ENCODE measurements at regions not wholly inside any gene's neighbourhood (a gene's known extent, or its start where the extent isn't known, plus 50 kb on each side); places are given as distances from the start of the nearest gene placed in this dataset.
"Not testable (repeated sequence)": the region's sequence is repeated elsewhere in the genome, so short reads cannot be mapped to it uniquely, and the experiment has no call there.

DNA sequence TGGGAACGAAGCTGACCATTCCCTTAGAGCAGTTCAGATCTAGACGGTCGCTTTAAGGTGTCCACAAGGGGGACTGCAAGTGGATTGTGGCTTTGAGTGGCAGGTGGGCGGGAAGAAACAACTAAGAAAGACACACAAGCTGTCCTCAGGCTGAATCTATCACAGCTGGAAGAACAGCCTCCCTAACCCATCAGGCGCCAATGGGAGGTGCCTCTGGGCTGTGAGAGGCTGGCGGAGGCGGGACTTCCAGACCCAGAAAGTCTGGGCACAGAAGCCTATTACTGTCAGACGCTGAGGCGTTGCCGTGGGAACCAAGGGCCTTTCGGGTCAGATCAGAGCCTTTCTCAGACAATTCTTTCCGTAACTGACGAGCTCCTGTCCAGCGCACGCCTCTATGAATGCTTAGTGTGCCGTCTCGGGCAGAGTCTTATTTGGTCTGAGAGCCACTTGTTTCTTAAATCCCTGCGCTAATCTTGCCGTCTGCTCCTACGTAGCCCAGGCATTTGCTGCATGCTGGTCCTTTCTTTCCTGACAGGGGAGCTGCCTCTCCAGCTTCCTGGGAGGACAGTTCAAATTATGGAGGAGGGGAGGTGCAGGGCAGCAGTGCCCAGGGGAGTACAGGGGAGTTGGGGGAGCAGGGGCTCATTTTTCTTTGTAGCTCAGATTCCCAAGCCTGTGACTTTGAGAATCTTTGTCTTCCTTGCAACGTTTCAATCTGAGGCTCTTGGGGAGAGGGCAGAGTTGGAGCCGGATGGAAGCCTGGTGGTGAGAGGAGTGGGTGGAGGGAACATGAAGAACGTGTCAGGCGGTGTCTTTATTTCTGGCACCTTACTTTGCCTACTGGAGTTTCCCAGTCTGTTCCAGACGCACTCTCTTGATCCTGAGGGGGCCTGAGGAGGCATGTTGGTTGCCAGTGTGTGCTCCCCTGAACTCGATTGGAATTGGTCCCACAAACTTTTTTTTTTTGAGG lies 618.7 kb downstream of the KCNJ18 start:
- no peak for DNase-seq

- DNase-seq = not testable (repeated sequence)
Observed at GRCh38 chr17:22321001-22321400, 628.7 kb downstream of the KCNJ18 start.

DNA sequence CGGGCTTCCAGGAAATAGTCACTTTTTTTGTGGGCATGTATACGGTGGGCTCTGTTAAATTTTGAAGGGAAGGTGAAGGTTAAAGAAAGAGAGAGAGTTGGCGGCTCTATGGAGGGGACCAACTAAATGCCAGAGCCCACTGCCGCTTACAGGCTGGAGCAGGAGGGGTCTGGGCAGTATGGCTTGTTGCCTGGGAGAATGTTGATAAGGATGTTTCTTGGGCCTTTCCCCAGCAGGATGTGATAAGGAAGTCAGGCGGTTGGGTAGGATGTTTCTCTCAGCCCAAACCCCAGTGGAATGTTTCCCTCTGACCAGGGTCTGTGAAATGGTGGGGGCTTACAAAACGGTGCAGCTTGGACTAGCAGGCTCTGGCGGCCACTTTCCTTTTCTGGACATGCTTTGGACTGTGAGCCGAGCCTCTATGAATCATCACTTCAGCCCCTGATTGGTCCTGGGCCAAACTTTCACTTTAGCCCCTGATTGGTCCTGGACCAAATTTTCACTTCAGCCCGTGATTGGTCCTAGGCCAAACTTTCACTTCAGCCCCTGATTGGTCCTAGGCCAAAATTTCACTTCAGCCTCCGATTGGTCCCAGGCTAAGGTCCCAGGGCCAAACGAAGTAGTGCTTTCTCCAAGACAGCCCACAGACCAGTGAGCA lies 630.7 kb downstream of the KCNJ18 start:
- DNase-seq = not testable (repeated sequence)

DNA sequence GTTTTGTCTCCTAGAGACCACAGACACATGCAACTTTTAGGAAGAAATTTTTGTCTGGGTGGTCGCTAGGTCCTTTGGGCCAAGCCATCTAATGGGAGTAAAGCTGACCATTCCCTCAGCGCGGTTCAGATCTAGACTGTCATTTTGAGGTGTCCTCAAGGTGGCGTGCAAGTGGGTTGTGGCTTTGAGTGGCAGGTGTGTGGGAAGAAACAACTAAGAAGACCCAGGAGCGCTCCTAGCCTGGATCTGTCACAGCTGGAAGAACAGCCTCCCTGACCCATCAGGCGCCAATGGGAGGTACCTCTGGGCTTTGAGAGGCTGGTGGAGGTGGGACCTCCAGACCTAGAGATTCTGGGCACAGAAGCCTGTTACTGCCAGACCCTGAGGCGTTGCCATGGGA lies 645.1 kb downstream of the KCNJ18 start:
- no peak for DNase-seq

DNA sequence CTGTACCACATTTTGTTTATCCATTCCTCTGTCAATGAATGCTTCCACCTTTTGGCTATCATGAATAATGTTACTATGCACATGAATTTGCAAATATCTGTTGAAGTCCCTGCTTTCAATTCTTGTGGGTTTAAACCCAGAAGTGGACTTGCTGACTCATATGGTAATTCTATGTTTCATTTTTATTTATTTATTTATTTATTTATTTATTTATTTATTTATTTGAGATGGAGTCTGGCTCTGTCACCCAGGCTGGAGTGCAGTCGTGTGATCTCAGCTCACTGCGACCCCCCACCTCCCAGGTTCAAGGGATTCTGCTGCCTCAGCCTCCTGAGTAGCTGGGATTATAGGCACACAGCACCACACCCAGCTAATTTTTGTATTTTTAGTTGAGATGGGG lies 664.3 kb downstream of the KCNJ18 start:
- not testable (repeated sequence) for DNase-seq

GRCh38 chr17:22370988-22371387 lies 678.7 kb downstream of the KCNJ18 start:
- DNase-seq = not testable (repeated sequence)

GRCh38 chr17:22373911-22374310 lies 681.6 kb downstream of the KCNJ18 start:
- DNase-seq = no peak

DNA sequence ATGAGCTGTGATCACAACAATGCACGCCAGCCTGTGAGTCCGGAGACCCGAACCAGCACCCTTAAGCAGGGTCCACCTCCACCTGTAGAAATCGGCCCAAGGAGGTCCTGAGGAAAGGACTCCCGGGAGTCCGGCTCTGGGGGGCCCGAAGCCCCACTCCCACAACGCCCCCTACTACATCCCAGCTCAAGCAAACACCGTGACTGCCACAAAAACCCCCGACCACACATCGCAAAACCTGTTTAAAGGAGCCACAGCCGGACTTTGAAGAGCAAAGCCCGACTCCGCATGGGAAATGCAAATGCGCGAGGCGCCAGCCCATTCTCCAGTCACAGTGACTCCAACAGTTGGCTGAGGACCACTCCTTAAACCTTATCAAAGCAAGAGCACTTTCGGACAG lies 682.4 kb downstream of the KCNJ18 start:
- DNase-seq = no peak

GRCh38 chr17:22376747-22377146 lies 684.4 kb downstream of the KCNJ18 start:
- DNase-seq = not testable (repeated sequence)

DNA sequence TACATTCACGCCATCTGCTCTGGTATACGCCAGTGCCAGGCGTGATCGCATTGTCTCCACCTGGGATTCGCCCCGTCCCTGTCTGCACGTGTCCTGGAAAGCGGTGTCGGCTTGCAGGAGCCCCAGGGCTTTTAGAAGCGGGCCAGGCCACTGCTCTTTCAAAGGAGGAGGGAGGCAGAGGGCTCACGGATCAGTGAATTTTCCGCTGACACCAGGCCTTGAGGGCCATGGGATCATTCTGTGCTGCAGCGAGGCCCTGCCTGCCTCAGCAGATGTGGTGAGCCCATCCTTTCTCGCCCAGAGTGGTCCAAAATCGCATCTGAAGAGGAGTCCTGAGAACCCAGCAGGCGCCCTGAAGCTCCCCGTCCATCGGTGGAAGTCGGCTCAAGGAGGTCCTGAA lies 686.4 kb downstream of the KCNJ18 start:
- not testable (repeated sequence) for DNase-seq

DNA sequence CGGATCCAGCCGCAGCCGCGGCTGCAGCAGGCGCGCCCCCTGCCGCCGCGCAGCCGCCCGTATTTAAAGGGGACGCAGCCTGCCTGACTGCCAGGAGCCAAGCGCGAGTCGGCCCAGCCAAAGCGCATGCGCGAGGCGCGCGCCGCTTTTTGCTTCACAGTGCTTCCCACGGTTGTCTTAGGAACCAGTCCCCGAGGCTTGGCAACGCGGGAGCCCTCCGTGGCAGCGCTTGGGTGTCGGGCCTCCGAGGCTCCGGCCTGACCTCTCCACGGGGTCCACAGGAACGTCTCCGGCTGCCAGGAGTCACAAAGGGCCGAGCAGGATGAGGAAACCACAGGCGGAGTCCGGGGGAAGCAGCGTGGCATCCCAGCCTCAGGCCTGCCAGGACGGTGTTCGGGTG lies 689.3 kb downstream of the KCNJ18 start:
- not testable (repeated sequence) for DNase-seq

DNA sequence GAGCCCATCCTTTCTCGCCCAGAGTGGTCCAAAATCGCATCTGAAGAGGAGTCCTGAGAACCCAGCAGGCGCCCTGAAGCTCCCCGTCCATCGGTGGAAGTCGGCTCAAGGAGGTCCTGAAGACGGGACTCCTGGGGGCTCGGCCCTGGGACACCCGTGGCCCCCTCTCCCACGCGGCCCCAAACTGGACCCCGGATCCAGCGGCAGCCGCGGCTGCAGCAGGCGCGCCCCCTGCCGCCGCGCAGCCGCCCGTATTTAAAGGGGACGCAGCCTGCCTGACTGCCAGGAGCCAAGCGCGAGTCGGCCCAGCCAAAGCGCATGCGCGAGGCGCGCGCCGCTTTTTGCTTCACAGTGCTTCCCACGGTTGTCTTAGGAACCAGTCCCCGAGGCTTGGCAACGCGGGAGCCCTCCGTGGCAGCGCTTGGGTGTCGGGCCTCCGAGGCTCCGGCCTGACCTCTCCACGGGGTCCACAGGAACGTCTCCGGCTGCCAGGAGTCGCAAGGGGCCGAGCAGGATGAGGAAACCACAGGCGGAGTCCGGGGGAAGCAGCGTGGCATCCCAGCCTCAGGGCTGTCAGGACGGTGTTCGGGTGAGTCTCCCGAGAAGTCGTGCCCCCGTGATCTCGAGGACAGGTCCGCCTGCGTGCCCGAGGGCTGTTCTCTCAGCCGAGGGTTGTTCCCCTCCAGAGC lies 691.6 kb downstream of the KCNJ18 start:
- DNase-seq = not testable (repeated sequence)

DNA sequence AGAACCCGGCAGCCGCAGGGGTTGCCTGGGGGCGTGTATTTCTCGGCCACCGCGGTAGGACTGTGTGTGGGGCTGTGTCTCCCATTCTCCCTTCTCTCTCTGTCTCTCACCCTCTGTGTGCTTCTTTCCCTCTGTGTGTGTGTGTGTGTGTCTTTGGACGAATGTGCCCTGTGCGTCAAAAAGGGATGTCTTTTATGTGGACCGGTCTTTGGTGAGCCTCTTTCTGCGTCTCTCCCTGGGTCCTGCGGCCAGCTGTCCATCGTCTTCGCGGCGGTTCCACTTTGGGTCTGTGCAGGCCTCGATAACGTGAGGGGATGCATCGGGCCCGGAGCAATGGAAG lies 692.1 kb downstream of the KCNJ18 start:
- not testable (repeated sequence) for DNase-seq

DNA sequence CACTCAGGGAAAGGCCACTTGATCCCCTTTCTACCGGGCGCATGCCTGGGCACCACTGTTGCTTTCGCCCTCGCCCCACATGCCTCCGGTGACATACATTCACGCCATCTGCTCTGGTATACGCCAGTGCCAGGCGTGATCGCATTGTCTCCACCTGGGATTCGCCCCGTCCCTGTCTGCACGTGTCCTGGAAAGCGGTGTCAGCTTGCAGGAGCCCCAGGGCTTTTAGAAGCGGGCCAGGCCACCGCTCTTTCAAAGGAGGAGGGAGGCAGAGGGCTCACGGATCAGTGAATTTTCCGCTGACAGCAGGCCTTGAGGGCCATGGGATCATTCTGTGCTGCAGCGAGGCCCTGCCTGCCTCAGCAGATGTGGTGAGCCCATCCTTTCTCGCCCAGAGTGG lies 706.1 kb downstream of the KCNJ18 start:
- DNase-seq = not testable (repeated sequence)

DNA sequence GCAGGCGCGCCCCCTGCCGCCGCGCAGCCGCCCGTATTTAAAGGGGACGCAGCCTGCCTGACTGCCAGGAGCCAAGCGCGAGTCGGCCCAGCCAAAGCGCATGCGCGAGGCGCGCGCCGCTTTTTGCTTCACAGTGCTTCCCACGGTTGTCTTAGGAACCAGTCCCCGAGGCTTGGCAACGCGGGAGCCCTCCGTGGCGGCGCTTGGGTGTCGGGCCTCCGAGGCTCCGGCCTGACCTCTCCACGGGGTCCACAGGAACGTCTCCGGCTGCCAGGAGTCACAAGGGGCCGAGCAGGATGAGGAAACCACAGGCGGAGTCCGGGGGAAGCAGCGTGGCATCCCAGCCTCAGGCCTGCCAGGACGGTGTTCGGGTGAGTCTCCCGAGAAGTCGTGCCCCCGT lies 706.7 kb downstream of the KCNJ18 start:
- DNase-seq = not testable (repeated sequence)

DNA sequence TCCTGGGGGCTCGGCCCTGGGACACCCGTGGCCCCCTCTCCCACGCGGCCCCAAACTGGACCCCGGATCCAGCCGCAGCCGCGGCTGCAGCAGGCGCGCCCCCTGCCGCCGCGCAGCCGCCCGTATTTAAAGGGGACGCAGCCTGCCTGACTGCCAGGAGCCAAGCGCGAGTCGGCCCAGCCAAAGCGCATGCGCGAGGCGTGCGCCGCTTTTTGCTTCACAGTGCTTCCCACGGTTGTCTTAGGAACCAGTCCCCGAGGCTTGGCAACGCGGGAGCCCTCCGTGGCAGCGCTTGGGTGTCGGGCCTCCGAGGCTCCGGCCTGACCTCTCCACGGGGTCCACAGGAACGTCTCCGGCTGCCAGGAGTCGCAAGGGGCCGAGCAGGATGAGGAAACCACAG lies 712.8 kb downstream of the KCNJ18 start:
- not testable (repeated sequence) for DNase-seq

GRCh38 chr17:22409160-22409751 lies 716.9 kb downstream of the KCNJ18 start:
- no peak for DNase-seq

DNA sequence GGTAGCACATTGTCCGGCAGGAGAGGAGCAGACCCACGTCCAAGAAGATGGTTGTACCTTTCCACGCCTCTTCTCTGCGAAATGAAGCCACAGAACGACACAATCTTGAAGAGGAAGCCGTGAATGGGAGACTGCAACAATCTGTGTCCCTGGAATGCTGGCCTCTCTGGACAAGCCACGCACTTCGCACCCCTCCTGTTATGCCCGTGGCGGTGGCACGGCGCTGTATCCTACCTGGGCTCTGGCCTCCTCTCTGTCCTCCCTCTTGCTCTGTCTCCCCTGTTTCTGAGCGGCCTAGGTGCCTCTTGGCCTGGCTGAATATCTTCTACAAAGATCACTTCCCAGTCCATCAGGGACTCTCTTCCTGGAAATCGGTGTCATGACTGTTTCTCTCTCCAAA lies 717.8 kb downstream of the KCNJ18 start:
- DNase-seq = no peak

GRCh38 chr17:22411185-22411784 lies 719.0 kb downstream of the KCNJ18 start:
- DNase-seq = no peak

DNA sequence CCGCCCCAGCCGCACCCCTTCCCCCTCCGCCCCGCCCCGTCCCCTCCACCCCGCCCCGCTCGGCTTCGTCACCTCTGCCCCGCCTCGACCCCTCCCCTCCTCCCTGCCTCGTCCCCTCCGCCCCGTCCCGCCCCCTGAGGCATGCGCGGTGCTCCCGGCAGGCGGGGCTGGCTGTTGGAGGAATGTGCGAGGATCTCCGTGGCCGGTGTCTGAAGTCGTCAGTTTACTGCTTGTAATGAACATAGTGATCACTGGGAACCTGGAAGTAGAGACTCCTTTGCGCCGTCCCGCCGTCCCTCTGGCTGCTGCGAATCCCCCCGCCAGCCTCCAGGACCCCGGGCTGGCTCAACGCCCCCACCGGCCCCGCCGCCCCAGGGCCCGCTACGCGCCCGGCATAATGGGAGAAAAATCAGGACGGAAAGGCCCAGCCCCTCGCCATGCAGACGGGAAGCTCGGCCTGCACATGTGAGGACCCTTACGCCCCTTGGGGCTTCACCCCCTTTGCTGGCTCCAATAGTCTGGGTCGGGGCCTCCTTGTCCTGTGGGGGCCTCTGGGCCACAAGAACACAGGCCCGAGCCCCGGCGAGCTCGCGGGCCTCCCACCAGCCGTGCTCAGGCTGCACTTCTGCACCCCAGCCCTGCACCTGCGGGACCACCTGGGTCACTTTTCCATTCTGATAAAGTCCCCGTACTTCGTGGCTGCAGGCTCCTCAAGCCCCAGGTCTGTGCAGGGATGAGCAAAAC lies 743.1 kb downstream of the KCNJ18 start:
- no peak for DNase-seq

- DNase-seq = no peak
Observed at GRCh38 chr17:22441776-22442175, 749.5 kb downstream of the KCNJ18 start.

DNA sequence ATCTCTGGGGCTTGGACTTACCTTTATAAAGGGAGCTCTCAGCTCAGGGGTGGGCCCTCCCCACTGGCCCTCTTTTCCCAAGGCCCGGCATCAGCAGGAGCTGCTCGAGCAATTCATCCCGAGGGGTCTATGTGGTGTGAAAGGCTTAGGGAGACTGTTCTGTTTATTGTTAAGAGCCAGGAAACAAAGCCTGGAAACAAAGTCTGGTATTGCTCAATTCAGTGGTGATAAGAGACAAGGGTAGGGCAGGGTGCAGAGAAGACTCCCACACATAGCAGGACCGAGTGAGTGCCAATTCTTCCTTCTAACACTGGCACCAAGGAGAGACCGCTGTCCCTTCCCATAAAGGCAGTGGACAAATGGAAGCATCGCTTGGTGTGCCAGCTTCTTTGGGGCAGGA lies 750.7 kb downstream of the KCNJ18 start:
- no peak for DNase-seq
